ENCODE measurements at regions not wholly inside any gene's neighbourhood (a gene's known extent, or its start where the extent isn't known, plus 50 kb on each side); places are given as distances from the start of the nearest gene placed in this dataset.

DNA sequence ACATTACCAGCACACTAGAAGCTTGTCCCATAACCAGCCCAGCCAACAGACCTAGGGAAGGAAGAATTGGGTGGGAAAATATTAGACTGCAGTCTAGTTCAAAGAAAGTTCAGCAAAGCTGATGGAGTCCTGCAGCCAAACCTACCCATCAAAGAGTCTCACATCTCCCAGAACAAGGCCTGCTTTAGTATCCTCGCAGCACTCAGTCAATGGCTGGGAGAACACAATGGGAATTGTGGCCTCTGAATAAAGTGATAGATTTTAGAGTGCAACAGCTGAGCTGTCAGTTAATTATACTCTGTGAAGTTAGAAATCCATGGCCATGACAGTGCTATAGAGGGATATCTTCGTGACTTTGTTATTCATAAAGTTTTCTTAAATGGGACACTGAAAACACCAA, 207.2 kb upstream of the NAALADL2 start:
- H3K27ac ChIP-seq: no peak overlapping the region
- H3K9me3 ChIP-seq: no peaks in the 10 kb centered on the region
- no peak overlapping the region for H3K4me3 ChIP-seq
- DNase-seq: no peak
- no peak for TF ChIP-seq CTCF (IDR thresholded peaks at IDR 0.05)
- H3K4me1 ChIP-seq: no peaks in the 10 kb centered on the region
- intact Hi-C loops (cut with DNase I): no loop called here
- no peaks in the 10 kb centered on the region for H3K36me3 ChIP-seq
- no peak overlapping the region for H3K9ac ChIP-seq (ENCODE audit: low read depth in 2 of 2, low read length in 2 of 2)
- H3K27me3 ChIP-seq: no peaks in the 10 kb centered on the region

- no peaks in the 10 kb centered on the region for H3K27me3 ChIP-seq
- intact Hi-C loops (cut with DNase I): no loop called here
- no peak overlapping the region for H3K9ac ChIP-seq (ENCODE audit: low read depth in 2 of 2, low read length in 2 of 2)
- DNase-seq: no peak
- no peak overlapping the region for H3K4me3 ChIP-seq
- TF ChIP-seq CTCF (IDR thresholded peaks at IDR 0.05): no peak
- no peaks in the 10 kb centered on the region for H3K4me1 ChIP-seq
- H3K27ac ChIP-seq: no peak overlapping the region
- H3K9me3 ChIP-seq: no peaks in the 10 kb centered on the region
- H3K36me3 ChIP-seq: no peaks in the 10 kb centered on the region
Observed at GRCh38 chr3:174659511-174659910, 199.6 kb upstream of the NAALADL2 start.

GRCh38 chr3:174662653-174663052, 196.5 kb upstream of the NAALADL2 start:
- H3K4me1 ChIP-seq: no peaks in the 10 kb centered on the region
- no peaks in the 10 kb centered on the region for H3K9me3 ChIP-seq
- H3K4me3 ChIP-seq: no peak overlapping the region
- H3K27me3 ChIP-seq: no peaks in the 10 kb centered on the region
- DNase-seq: no peak
- no peak for TF ChIP-seq CTCF (IDR thresholded peaks at IDR 0.05)
- no peak overlapping the region for H3K27ac ChIP-seq
- intact Hi-C loops (cut with DNase I): no loop called here
- H3K36me3 ChIP-seq: no peaks in the 10 kb centered on the region
- H3K9ac ChIP-seq (ENCODE audit: low read depth in 2 of 2, low read length in 2 of 2): no peak overlapping the region

- no peaks in the 10 kb centered on the region for H3K36me3 ChIP-seq
- no peak for DNase-seq
- no peak overlapping the region for H3K9ac ChIP-seq (ENCODE audit: low read depth in 2 of 2, low read length in 2 of 2)
- no peak overlapping the region for H3K27ac ChIP-seq
- H3K4me1 ChIP-seq: no peaks in the 10 kb centered on the region
- no peaks in the 10 kb centered on the region for H3K27me3 ChIP-seq
- no peak overlapping the region for H3K4me3 ChIP-seq
- intact Hi-C loops (cut with DNase I): no loop called here
- TF ChIP-seq CTCF (IDR thresholded peaks at IDR 0.05): no peak
- H3K9me3 ChIP-seq: no peaks in the 10 kb centered on the region
Observed at GRCh38 chr3:174667386-174667785, 191.7 kb upstream of the NAALADL2 start.

DNA sequence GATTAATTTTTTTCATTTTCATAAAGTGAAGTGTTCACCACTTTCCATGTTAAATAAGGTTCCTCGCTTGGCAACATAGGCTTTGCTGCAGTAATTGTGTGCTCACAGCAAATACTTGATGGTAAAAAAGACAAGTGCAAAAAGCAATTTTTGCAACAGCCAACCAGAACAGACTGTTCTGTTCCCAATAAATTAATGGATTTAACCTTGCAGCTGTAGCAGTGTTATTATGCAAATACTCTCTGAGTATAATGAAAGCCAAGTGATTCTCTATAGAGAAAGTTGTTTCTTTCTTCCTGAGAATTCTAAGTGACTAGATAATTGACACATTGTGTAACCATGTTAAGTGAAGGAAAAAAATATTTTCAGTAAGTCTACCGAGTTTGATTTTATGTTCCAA, 183.7 kb upstream of the NAALADL2 start:
- H3K27ac ChIP-seq: no peak overlapping the region
- H3K27me3 ChIP-seq: no peaks in the 10 kb centered on the region
- no peaks in the 10 kb centered on the region for H3K36me3 ChIP-seq
- H3K9ac ChIP-seq (ENCODE audit: low read depth in 2 of 2, low read length in 2 of 2): no peak overlapping the region
- intact Hi-C loops (cut with DNase I): no loop called here
- no peak for TF ChIP-seq CTCF (IDR thresholded peaks at IDR 0.05)
- no peak overlapping the region for H3K4me3 ChIP-seq
- H3K4me1 ChIP-seq: no peaks in the 10 kb centered on the region
- no peak for DNase-seq
- no peaks in the 10 kb centered on the region for H3K9me3 ChIP-seq

DNA sequence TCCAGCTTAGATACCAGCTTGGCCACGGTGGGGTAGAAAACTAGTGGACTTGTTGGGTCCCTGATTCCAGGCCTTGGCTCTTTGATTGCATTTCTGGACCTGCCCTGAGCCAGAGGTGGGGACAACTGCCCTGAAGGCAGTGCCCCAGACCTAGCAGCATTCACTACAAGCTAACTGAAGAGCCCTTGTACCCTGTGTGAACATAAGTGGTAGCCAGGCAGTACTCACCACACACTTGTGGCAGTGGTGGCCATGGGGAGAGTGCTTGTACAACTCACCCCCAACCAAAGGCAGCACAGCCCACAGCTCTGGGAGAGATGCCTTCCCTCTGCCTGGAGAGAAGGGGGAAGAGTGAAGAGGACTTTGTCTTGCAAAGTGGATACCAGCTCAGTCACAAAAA, 177.3 kb upstream of the NAALADL2 start:
- Histone ChIP-seq H3K27me3 (no peaks in the 10 kb centered on the region), H3K36me3 (no peaks in the 10 kb centered on the region), H3K9me3 (no peaks in the 10 kb centered on the region), H3K27ac (no peak overlapping the region), H3K4me1 (no peaks in the 10 kb centered on the region), H3K4me3 (no peak overlapping the region), H3K9ac (ENCODE audit: low read depth in 2 of 2, low read length in 2 of 2) (no peak overlapping the region)
- no peak for DNase-seq
- TF ChIP-seq CTCF (IDR thresholded peaks at IDR 0.05): no peak
- intact Hi-C loops (cut with DNase I): no loop called here
